Activated naive CD4-positive, alpha-beta T cell (primary cell): ENCODE measurements at regions not wholly inside any gene's neighbourhood (a gene's known extent, or its start where the extent isn't known, plus 50 kb on each side); places are given as distances from the start of the nearest gene placed in this dataset.

Source experiments
- DNase-seq, 4 experiments: peaks; one replicate each; lab custom pipeline; 2025; lab: John Stamatoyannopoulos, UW

DNA sequence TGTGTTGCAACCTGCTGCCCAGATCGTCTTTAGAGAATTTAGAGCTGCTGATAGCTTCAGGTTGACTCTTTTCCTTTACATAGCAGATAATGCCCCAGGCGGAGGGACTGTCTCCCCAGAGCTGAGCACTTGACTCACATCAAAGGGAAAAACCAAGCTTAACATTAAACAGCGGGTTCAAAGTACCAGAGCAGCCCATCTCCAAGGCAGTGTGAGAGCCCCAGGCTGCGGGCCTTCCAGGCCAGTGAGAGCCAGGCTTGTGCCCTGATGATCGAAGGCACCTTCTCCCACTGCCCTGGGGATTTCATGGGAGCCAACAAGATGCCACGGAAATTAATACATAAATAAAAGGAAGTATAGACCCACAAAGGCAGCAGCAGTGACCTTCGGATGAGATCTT is 275.6 kb downstream of the XXYLT1 start:
- no peak for DNase-seq

DNA sequence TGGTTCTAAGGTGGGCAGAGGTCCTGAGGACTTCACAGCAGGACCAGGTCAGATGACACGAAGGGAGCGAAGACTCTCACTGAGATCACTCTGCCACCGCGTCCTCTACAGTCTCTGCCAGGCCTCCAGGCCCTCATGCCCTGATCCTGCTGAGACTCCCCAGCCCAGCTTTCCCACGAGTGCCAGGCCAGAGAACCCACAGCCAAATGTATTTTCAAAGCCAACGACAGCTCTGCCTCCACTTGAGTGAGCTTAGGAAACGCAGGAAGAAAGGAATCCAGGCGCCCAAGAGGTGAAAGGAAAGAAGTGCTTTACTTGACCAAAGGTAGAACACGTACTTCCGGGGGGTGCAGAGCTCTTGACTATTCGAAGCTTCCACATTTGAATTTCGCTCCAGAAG is 275.0 kb downstream of the XXYLT1 start:
- no peak for DNase-seq

DNA sequence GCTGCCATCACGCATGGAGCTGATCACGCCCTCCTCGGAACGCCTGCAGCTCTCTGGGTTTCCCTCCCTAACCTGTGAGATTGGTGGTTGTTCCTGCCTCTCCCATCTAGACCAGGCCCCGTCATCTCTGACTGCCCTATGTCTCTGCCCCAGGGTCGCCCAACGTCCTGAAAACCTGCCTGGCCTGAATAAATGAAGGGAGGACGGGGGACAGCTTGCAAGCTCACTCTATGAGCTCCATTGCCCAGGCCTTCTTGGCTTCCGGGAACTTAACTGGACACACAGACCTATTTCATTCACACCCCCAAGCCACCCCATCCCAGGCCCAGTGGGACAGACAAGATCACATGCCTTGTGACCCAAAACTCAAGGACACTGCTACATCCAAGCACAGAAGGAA is 274.2 kb downstream of the XXYLT1 start:
- no peak for DNase-seq

DNA sequence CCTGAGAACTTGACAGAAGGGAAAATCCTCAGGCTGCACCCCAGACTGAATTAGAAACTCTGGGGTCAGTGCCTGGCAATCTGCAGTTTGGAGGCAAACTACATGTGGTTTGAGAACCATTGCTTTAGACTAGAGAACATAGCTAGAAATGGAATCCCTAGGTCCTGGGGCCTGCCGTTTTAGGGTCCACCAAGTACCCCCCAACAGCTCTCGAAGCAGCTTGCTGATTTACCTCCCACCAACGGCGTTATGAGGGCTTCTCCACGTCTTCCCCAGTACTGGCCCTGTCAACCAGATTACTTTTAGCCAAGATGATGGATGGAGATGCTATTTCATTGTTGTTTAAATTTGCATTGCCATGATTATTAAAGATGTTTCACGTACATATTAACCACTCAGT is 272.5 kb downstream of the XXYLT1 start:
- no peak for DNase-seq

GRCh38 chr3:194998948-194999347 is 272.0 kb downstream of the XXYLT1 start:
- DNase-seq: no peak

DNA sequence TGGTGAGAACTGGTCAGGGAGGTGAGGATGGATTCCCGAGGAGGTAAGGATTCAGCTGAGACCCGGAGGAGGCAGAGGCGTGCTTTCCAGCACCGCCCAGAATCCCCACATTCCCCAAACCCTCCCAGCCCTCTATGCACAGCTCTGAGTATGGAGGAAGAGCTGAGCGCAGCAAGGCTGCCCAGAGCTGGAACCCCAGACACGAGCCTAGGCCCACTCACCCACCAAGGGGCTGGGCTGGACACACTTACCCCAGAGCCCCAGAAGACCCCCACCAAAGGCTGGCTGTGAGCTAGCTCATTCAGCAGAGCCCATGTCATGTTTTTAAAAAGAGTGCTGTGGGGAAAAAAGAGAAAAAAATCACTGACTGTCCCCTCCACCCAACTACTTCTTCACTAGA is 271.5 kb downstream of the XXYLT1 start:
- DNase-seq: no peak

GRCh38 chr3:195001261-195001660 is 269.7 kb downstream of the XXYLT1 start:
- no peak for DNase-seq

DNA sequence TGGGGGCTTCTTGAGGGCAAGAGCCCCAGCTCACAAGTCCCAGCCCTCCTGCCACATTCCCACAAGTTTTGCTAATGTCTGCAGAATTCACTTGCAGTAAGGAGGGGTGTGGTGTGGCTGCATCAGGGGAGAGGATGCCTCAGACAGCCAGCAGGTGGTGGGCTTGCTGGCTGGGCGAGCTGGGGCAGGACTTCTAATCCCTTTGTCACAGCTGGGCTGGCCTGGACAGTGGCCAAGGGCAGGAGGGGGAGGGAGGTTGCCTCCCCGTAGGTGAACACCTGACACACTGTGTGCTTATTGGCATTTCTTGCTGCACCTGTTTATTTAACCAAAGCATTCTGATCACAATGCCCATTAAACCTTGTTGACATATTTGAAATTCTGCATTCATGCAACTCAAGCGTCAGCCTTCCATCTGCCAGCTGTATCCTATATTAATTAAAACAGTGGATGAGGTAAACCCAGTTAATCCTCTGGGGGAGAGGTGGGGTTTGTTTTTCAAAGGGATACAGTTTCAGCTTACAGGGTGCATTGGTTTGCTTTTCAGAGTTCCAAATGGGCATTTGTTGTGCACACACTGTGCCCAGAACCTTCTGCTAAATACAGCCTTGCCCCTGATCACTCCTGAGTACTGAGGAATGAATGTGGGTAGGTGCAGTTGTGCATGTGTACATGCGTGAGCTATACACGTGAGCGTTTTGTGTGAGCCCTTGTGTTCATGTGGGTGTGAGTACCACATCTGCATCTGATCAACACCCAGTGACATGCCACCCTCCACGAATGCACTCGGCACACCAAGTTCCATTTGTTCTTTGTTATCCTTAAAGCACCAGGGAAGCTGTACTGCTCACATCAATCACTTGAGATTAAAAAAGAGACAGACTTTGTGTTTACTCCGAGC is 268.7 kb downstream of the XXYLT1 start:
- no peak for DNase-seq

- DNase-seq: no peak
These were observed 267.7 kb downstream of the XXYLT1 start for GRCh38 chr3:195003006-195003892.

- no peak for DNase-seq
These were observed 267.1 kb downstream of the XXYLT1 start for GRCh38 chr3:195003893-195004289.

GRCh38 chr3:195004512-195005250 is 266.3 kb downstream of the XXYLT1 start:
- DNase-seq: no peak

- DNase-seq: no peak
These were observed 265.7 kb downstream of the XXYLT1 start for GRCh38 chr3:195005251-195005620.

- DNase-seq: no peak
These were observed 265.0 kb downstream of the XXYLT1 start for GRCh38 chr3:195005759-195006510.

DNA sequence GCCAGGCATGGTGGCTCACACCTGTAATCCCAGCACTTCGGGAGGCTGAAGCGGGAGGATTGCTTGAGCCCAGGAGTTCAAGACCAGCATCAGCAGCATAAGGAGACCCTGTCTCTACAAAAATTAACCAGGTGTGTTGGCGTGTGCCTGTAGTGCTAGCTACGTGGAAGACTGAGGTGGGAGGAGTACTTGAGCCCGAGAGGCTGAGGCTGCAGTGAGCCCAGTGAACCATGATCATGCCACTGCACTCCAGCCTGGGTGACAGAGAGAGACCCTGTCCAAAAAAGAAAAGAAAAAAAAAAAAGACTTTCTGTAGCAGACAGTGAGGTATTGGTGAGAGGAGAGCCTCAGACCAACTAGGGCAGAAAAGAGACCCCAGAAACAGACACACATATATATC is 263.8 kb downstream of the XXYLT1 start:
- no peak for DNase-seq

DNA sequence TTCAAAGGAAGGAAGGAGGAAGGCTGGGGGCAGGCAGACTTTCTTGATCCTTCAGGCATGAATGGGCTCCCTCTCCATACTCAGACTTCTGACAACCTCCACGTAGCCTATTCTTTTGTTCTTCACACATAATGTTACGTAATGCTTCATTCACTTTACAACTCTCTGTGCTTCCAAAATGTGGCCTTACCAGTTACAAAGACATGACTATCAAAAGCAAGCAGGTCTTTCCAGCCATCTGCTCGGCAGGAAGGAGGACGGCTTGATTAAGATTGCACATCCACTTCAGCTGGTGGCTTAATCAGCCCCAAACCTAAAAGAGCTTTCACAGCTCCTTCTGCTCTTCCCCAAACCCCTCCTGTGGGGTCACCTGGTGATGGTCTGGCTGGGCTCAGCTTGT is 263.2 kb downstream of the XXYLT1 start:
- DNase-seq: no peak

DNA sequence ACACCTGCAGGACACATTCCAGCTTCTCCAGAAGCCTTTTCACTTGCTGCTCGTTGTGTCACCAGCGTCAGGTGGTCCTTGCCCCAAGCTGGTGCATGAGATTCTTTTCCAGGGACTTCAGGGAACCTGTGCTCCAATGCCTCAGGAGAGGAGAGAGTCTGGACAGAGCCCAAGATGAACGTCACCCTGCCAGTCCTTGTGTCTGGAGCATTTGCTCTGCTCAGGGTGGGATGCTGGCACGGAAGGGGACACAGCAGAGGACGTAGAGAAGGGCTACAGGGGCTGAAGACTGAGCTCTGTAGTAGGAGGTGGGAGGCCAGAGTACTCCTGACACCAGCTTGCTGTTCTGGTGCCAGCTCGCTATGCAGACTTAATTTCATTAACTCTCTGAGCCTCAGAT is 262.1 kb downstream of the XXYLT1 start:
- DNase-seq: no peak

GRCh38 chr3:195009616-195010015 is 261.3 kb downstream of the XXYLT1 start:
- DNase-seq: no peak

GRCh38 chr3:195010551-195011100 is 260.3 kb downstream of the XXYLT1 start:
- no peak for DNase-seq

DNA sequence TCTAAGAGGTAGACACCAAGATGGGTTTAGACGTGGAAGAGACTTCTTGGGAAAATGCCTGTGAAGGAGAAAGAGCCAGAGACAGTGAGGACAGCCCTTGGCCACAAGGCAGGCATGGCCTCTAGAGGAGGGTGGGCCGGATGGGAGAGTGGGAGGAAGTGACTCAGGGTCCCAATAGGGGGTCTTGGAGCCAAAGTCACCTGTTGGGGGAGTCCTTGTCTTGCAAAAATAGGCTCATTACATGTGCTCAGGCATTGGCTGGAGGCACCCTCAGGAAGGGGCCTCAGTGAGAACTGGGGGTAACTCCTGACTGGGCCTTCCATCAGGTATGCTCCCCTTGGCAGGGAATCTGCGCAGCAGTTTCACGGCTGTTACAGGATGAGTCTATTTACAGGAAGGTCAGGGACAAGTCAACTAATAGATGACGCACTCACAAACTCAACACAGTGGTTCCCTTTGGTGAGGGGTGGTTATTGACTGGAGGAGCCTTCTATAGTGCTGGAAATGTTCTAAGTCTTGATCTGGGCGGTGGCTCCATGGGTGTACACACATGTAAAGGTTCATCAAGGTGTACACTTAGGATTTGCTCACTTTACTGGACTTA is 259.6 kb downstream of the XXYLT1 start:
- no peak for DNase-seq

DNA sequence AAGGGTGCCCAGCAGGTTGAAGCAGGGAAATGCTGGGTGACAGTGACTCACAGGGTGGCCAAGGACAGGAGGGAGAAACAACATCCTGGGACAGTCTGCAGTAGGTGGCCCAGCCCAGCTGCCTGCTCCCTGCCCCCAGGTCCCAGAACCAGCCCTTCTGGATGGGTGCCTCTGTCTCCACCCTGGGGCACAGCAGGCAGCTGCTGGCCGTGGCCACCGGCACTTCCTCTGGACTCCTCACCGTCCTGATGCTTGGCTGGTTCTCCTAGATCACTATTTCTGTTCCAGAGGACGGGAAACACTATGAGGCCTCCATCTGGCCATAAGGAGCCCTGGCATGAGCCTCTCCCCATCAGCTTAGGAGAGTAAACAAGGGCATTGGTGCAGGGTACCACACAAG is 258.9 kb downstream of the XXYLT1 start:
- no peak for DNase-seq

GRCh38 chr3:195012571-195012970 is 258.4 kb downstream of the XXYLT1 start:
- DNase-seq: no peak
